ENCODE measurements at regions not wholly inside any gene's neighbourhood (a gene's known extent, or its start where the extent isn't known, plus 50 kb on each side); places are given as distances from the start of the nearest gene placed in this dataset.

- no peaks in the 10 kb centered on the region for H3K36me3 Mint-ChIP-seq (ENCODE audit: insufficient read depth, unreplicated experiment)
- no peaks in the 10 kb centered on the region for H3K4me1 Mint-ChIP-seq (ENCODE audit: insufficient read depth, unreplicated experiment)
- intact Hi-C loops (cut with micrococcal nuclease) = no loop called here
Measured at GRCh38 chr10:6322805-6323204, 120.1 kb downstream of the PFKFB3 start.

GRCh38 chr10:6327961-6328698 is 125.4 kb downstream of the PFKFB3 start:
- H3K4me3 Mint-ChIP-seq (ENCODE audit: unreplicated experiment) = no peak overlapping the region
- no peak overlapping the region for H3K27ac Mint-ChIP-seq (ENCODE audit: low read depth, unreplicated experiment)
- H3K36me3 Mint-ChIP-seq (ENCODE audit: insufficient read depth, unreplicated experiment) = no peaks in the 10 kb centered on the region
- ChIA-PET CTCF (interaction anchor here (0.6 to 1.2 kb wide), 2 partner anchors 126 to 192 kb away, joined by 3 read pairs; partner anchors contain the start of gene PFKFB3), POLR2A (no interaction called here)
- intact Hi-C loops (cut with micrococcal nuclease) = no loop called here
- H3K27me3 Mint-ChIP-seq (ENCODE audit: insufficient read depth, unreplicated experiment) = no peaks in the 10 kb centered on the region
- no peak for DNase-seq (ENCODE audit: unreplicated experiment)
- no peaks in the 10 kb centered on the region for H3K4me1 Mint-ChIP-seq (ENCODE audit: insufficient read depth, unreplicated experiment)
- no TSS peak for BruUV-seq (replicated peaks)
- TF ChIP-seq, protein P1, sequence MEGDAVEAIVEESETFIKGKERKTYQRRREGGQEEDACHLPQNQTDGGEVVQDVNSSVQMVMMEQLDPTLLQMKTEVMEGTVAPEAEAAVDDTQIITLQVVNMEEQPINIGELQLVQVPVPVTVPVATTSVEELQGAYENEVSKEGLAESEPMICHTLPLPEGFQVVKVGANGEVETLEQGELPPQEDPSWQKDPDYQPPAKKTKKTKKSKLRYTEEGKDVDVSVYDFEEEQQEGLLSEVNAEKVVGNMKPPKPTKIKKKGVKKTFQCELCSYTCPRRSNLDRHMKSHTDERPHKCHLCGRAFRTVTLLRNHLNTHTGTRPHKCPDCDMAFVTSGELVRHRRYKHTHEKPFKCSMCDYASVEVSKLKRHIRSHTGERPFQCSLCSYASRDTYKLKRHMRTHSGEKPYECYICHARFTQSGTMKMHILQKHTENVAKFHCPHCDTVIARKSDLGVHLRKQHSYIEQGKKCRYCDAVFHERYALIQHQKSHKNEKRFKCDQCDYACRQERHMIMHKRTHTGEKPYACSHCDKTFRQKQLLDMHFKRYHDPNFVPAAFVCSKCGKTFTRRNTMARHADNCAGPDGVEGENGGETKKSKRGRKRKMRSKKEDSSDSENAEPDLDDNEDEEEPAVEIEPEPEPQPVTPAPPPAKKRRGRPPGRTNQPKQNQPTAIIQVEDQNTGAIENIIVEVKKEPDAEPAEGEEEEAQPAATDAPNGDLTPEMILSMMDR (IDR thresholded peaks at IDR 0.05; ENCODE audit: unreplicated experiment) = no peak
- H3K9me3 Mint-ChIP-seq (ENCODE audit: unreplicated experiment) = no peaks in the 10 kb centered on the region

More at GRCh38 chr10:6322805-6323204, 120.1 kb downstream of the PFKFB3 start:
- POLR2A ChIA-PET = no interaction called here
- BruUV-seq (replicated peaks) = no TSS peak
- no peaks in the 10 kb centered on the region for H3K9me3 Mint-ChIP-seq (ENCODE audit: unreplicated experiment)
- no peak overlapping the region for H3K27ac Mint-ChIP-seq (ENCODE audit: low read depth, unreplicated experiment)
- CTCF ChIA-PET = no interaction called here
- DNase-seq (ENCODE audit: unreplicated experiment) = no peak
- no peak overlapping the region for H3K4me3 Mint-ChIP-seq (ENCODE audit: unreplicated experiment)
- TF ChIP-seq, protein P1 (IDR thresholded peaks at IDR 0.05; ENCODE audit: unreplicated experiment) = no peak
- H3K27me3 Mint-ChIP-seq (ENCODE audit: insufficient read depth, unreplicated experiment) = peaks cover 1% of the 10 kb centered on the region

- Mint-ChIP-seq H3K9me3 (ENCODE audit: unreplicated experiment) (peaks cover 6% of the 10 kb centered on the region), H3K36me3 (ENCODE audit: insufficient read depth, unreplicated experiment) (no peaks in the 10 kb centered on the region), H3K27me3 (ENCODE audit: insufficient read depth, unreplicated experiment) (no peaks in the 10 kb centered on the region), H3K4me1 (ENCODE audit: insufficient read depth, unreplicated experiment) (no peaks in the 10 kb centered on the region), H3K27ac (ENCODE audit: low read depth, unreplicated experiment) (no peak overlapping the region), H3K4me3 (ENCODE audit: unreplicated experiment) (no peak overlapping the region)
- intact Hi-C loops (cut with micrococcal nuclease) = no loop called here
- CTCF ChIA-PET = interaction anchor here (0.6 to 1.2 kb wide), 2 partner anchors 126 to 193 kb away, joined by 3 read pairs; partner anchors contain the start of gene PFKFB3
- DNase-seq (ENCODE audit: unreplicated experiment) = no peak
- no TSS peak for BruUV-seq (replicated peaks)
- POLR2A ChIA-PET = interaction anchor here (1.0 kb wide), 1 partner anchor 9 kb away, joined by 3 read pairs; no protein-coding TSS in a partner anchor
- TF ChIP-seq, protein P1 (IDR thresholded peaks at IDR 0.05; ENCODE audit: unreplicated experiment) = no peak
Measured at GRCh38 chr10:6328699-6329423, 126.1 kb downstream of the PFKFB3 start.

GRCh38 chr10:6333086-6333485 is 130.4 kb downstream of the PFKFB3 start:
- H3K27ac Mint-ChIP-seq (ENCODE audit: low read depth, unreplicated experiment) = no peak overlapping the region
- BruUV-seq (replicated peaks) = no TSS peak
- no peak overlapping the region for H3K4me3 Mint-ChIP-seq (ENCODE audit: unreplicated experiment)
- no peaks in the 10 kb centered on the region for H3K4me1 Mint-ChIP-seq (ENCODE audit: insufficient read depth, unreplicated experiment)
- TF ChIP-seq, protein P1 (IDR thresholded peaks at IDR 0.05; ENCODE audit: unreplicated experiment) = no peak
- peaks cover 11% of the 10 kb centered on the region for H3K27me3 Mint-ChIP-seq (ENCODE audit: insufficient read depth, unreplicated experiment)
- CTCF ChIA-PET = interaction anchor here (0.9 kb wide), 1 partner anchor 131 kb away, joined by 4 read pairs; no protein-coding TSS in a partner anchor
- no peaks in the 10 kb centered on the region for H3K36me3 Mint-ChIP-seq (ENCODE audit: insufficient read depth, unreplicated experiment)
- DNase-seq (ENCODE audit: unreplicated experiment) = no peak
- POLR2A ChIA-PET = interaction anchor here (0.6 kb wide), 2 partner anchors 9 to 420 kb away, joined by 3 read pairs; no protein-coding TSS in a partner anchor
- intact Hi-C loops (cut with micrococcal nuclease) = no loop called here
- peaks cover 10% of the 10 kb centered on the region for H3K9me3 Mint-ChIP-seq (ENCODE audit: unreplicated experiment)
